Activated B cell treated with CpG ODN at 0.5 μM for 24 hours (primary cell): ENCODE measurements at regions not wholly inside any gene's neighbourhood (a gene's known extent, or its start where the extent isn't known, plus 50 kb on each side); places are given as distances from the start of the nearest gene placed in this dataset.
"Not testable (repeated sequence)": the region's sequence is repeated elsewhere in the genome, so short reads cannot be mapped to it uniquely, and the experiment has no call there.

Source experiments
- ATAC-seq: fragments of 200-7000 bp; cut with Tn5 transposase; one replicate; pipeline ENCODE4 v1.10.0; 2021; ENCODE audit warnings: low read depth, mild to moderate bottlenecking, moderate library complexity
- CTCF ChIA-PET: fragments of 350-600 bp; sonication (Branson Sonifier 250); formaldehyde crosslinking; loops from one replicate; lab custom pipeline; 2021; ENCODE audit warnings: antibody characterized with exemption; lab: Charles Lee
- POLR2A ChIA-PET: fragments of 350-600 bp; sonication (Branson Sonifier 250); formaldehyde crosslinking; loops from one replicate; lab custom pipeline; 2021; ENCODE audit warnings: antibody characterized with exemption; lab: Charles Lee
- DNase-seq: peaks from one replicate; pipeline ENCODE4 v3.0.0; 2022
- H3K27ac Mint-ChIP-seq: one replicate; pipeline ENCODE4 v1.8.0; 2020; ENCODE audit warnings: mixed read lengths
- H3K27me3 Mint-ChIP-seq: one replicate; pipeline ENCODE4 v1.8.0; 2021; ENCODE audit warnings: mixed read lengths
- H3K36me3 Mint-ChIP-seq: one replicate; pipeline ENCODE4 v1.8.0; 2021; ENCODE audit warnings: low read depth, mixed read lengths
- H3K4me1 Mint-ChIP-seq: one replicate; pipeline ENCODE4 v1.8.0; 2021; ENCODE audit warnings: mixed read lengths
- H3K4me3 Mint-ChIP-seq: one replicate; pipeline ENCODE4 v1.8.0; 2020; ENCODE audit warnings: mild to moderate bottlenecking, mixed read lengths
- H3K9me3 Mint-ChIP-seq: one replicate; pipeline ENCODE4 v1.8.0; 2020; ENCODE audit warnings: mixed read lengths
- CTCF ChIP-seq: fragments of 200-600 bp; IDR thresholded peaks from one replicate; pipeline ENCODE4 v1.8.0; 2022; ENCODE audit warnings: antibody characterized with exemption, mild to moderate bottlenecking
- intact Hi-C: fragments of 100-400 bp; cut with micrococcal nuclease; formaldehyde crosslinking; loops from one replicate; pipeline ENCODE4 v1.15.1; 2024

GRCh38 chr7:103244865-103245264 is 52.4 kb upstream of the PMPCB start:
- H3K9me3 Mint-ChIP-seq, H3K27ac Mint-ChIP-seq, POLR2A ChIA-PET, ATAC-seq, intact Hi-C loops, DNase-seq, H3K4me3 Mint-ChIP-seq, CTCF ChIA-PET, H3K4me1 Mint-ChIP-seq, H3K36me3 Mint-ChIP-seq, H3K27me3 Mint-ChIP-seq: not testable (repeated sequence)

GRCh38 chr7:103240806-103241205 is 56.4 kb upstream of the PMPCB start:
- POLR2A ChIA-PET = no interaction called here
- peaks cover 5% of the 10 kb centered on the region for H3K9me3 Mint-ChIP-seq

GRCh38 chr7:103235824-103236223 is 61.4 kb upstream of the PMPCB start:
- H3K27ac Mint-ChIP-seq, DNase-seq, H3K36me3 Mint-ChIP-seq, H3K4me3 Mint-ChIP-seq, POLR2A ChIA-PET, H3K27me3 Mint-ChIP-seq, CTCF ChIA-PET, ATAC-seq, H3K4me1 Mint-ChIP-seq, intact Hi-C loops, H3K9me3 Mint-ChIP-seq: not testable (repeated sequence)

More at GRCh38 chr7:103240806-103241205, 56.4 kb upstream of the PMPCB start:
- no peak overlapping the region for H3K27ac Mint-ChIP-seq
- no peaks in the 10 kb centered on the region for H3K36me3 Mint-ChIP-seq
- intact Hi-C loops = no loop called here
- H3K4me1 Mint-ChIP-seq = no peaks in the 10 kb centered on the region
- CTCF ChIA-PET = no interaction called here
- no peak overlapping the region for H3K4me3 Mint-ChIP-seq
- TF ChIP-seq CTCF = no peak
- DNase-seq (no peak), ATAC-seq (no peak)
- H3K27me3 Mint-ChIP-seq = no peaks in the 10 kb centered on the region

GRCh38 chr7:103234877-103235276 is 62.4 kb upstream of the PMPCB start:
- H3K27me3 Mint-ChIP-seq, H3K27ac Mint-ChIP-seq, DNase-seq, H3K4me1 Mint-ChIP-seq, ATAC-seq, H3K36me3 Mint-ChIP-seq, CTCF ChIA-PET, H3K4me3 Mint-ChIP-seq, POLR2A ChIA-PET, H3K9me3 Mint-ChIP-seq, intact Hi-C loops: not testable (repeated sequence)

- ATAC-seq, H3K4me3 Mint-ChIP-seq, POLR2A ChIA-PET, CTCF ChIA-PET, intact Hi-C loops, H3K27me3 Mint-ChIP-seq, H3K4me1 Mint-ChIP-seq, DNase-seq, H3K27ac Mint-ChIP-seq, H3K36me3 Mint-ChIP-seq, H3K9me3 Mint-ChIP-seq: not testable (repeated sequence)
These were observed 69.4 kb upstream of the PMPCB start for GRCh38 chr7:103227787-103228186.

- POLR2A ChIA-PET, H3K4me3 Mint-ChIP-seq, DNase-seq, H3K9me3 Mint-ChIP-seq, H3K27me3 Mint-ChIP-seq, H3K36me3 Mint-ChIP-seq, CTCF ChIA-PET, H3K4me1 Mint-ChIP-seq, intact Hi-C loops, ATAC-seq, H3K27ac Mint-ChIP-seq: not testable (repeated sequence)
These were observed 71.4 kb upstream of the PMPCB start for GRCh38 chr7:103225798-103226197.

- peak; percentile 42 for ATAC-seq
- CTCF ChIA-PET, H3K36me3 Mint-ChIP-seq, H3K4me1 Mint-ChIP-seq, POLR2A ChIA-PET, H3K27me3 Mint-ChIP-seq, DNase-seq, H3K9me3 Mint-ChIP-seq, H3K27ac Mint-ChIP-seq, intact Hi-C loops: not testable (repeated sequence)
- peak overlapping the region; percentile 4 for H3K4me3 Mint-ChIP-seq
These were observed 74.2 kb upstream of the NAPEPLD start for GRCh38 chr7:103223065-103223464.

GRCh38 chr7:103211049-103211448 is 62.1 kb upstream of the NAPEPLD start:
- H3K9me3 Mint-ChIP-seq, H3K4me3 Mint-ChIP-seq, DNase-seq, H3K27me3 Mint-ChIP-seq, H3K4me1 Mint-ChIP-seq, intact Hi-C loops, H3K27ac Mint-ChIP-seq, H3K36me3 Mint-ChIP-seq, CTCF ChIA-PET, POLR2A ChIA-PET, ATAC-seq: not testable (repeated sequence)

- H3K27me3 Mint-ChIP-seq, intact Hi-C loops, CTCF ChIA-PET, H3K36me3 Mint-ChIP-seq, POLR2A ChIA-PET, H3K27ac Mint-ChIP-seq, DNase-seq, H3K4me3 Mint-ChIP-seq, H3K9me3 Mint-ChIP-seq, H3K4me1 Mint-ChIP-seq, ATAC-seq: not testable (repeated sequence)
These were observed 50.3 kb upstream of the NAPEPLD start for GRCh38 chr7:103199191-103199590.
